GM23338 (cell line): ENCODE measurements at regions not wholly inside any gene's neighbourhood (a gene's known extent, or its start where the extent isn't known, plus 50 kb on each side); places are given as distances from the start of the nearest gene placed in this dataset.

Source experiments
- ATAC-seq: fragments of 200-7000 bp; cut with Tn5 transposase; 3 replicates; pipeline ENCODE4 v1.9.1; 2020
- DNase-seq: peaks from one replicate; pipeline ENCODE4 v3.0.0-alpha.2; 2015; ENCODE audit warnings: low spot score
- H2AFZ ChIP-seq: fragments of 200-600 bp; sonication (generic); 2 replicates; pipeline ENCODE4 v1.8.0; 2016; ENCODE audit warnings: antibody characterized with exemption, mild to moderate bottlenecking, moderate library complexity
- H3F3A ChIP-seq: fragments of 200-600 bp; sonication (generic); replicated peaks from 2 replicates; pipeline ENCODE4 v1.8.0; 2017; ENCODE audit warnings: antibody characterized with exemption, mixed run types, low read depth
- H3K27ac ChIP-seq: fragments of 200-600 bp; sonication (generic); 2 replicates; pipeline ENCODE4 v1.6.1; 2016; ENCODE audit warnings: low read depth
- H3K27me3 ChIP-seq: fragments of 200-600 bp; sonication (generic); 2 replicates; pipeline ENCODE4 v1.8.0; 2016; ENCODE audit warnings: mild to moderate bottlenecking, mixed run types, moderate library complexity; ENCODE audit not compliant: insufficient read depth
- H3K36me3 ChIP-seq: fragments of 200-600 bp; sonication (generic); 2 replicates; pipeline ENCODE4 v1.8.0; 2016; ENCODE audit warnings: mild to moderate bottlenecking; ENCODE audit not compliant: insufficient read depth
- H3K4me1 ChIP-seq: fragments of 200-600 bp; sonication (generic); 2 replicates; pipeline ENCODE4 v1.8.0; 2016; ENCODE audit warnings: mild to moderate bottlenecking, moderate library complexity; ENCODE audit not compliant: insufficient read depth
- H3K4me2 ChIP-seq: fragments of 200-600 bp; sonication (generic); 2 replicates; pipeline ENCODE4 v1.7.1; 2017; ENCODE audit warnings: mixed run types
- H3K4me3 ChIP-seq: fragments of 200-600 bp; sonication (generic); 2 replicates; pipeline ENCODE4 v1.6.1; 2016; ENCODE audit warnings: mixed run types
- H3K79me2 ChIP-seq: fragments of 200-600 bp; sonication (generic); replicated peaks from 2 replicates; pipeline ENCODE4 v1.8.0; 2017; ENCODE audit warnings: mild to moderate bottlenecking; ENCODE audit not compliant: insufficient read depth
- H3K9me2 ChIP-seq: fragments of 200-600 bp; sonication (generic); 2 replicates; pipeline ENCODE4 v1.8.0; 2017; ENCODE audit not compliant: insufficient read depth
- H4K20me1 ChIP-seq: fragments of 200-600 bp; sonication (generic); replicated peaks from 2 replicates; pipeline ENCODE4 v1.8.0; 2017; ENCODE audit warnings: mild to moderate bottlenecking; ENCODE audit not compliant: insufficient read depth
- H3K27ac Mint-ChIP-seq: 2 replicates; pipeline ENCODE4 v1.8.0; 2020; ENCODE audit warnings: inconsistent platforms, mild to moderate bottlenecking, moderate library complexity, mixed read lengths
- H3K27me3 Mint-ChIP-seq: 3 replicates; pipeline ENCODE4 v1.8.0; 2022; ENCODE audit warnings: low read depth, mild to moderate bottlenecking, moderate library complexity, mixed read lengths, inconsistent platforms; ENCODE audit not compliant: insufficient read depth, poor library complexity
- H3K36me3 Mint-ChIP-seq: 3 replicates; pipeline ENCODE4 v1.8.0; 2021; ENCODE audit warnings: low read depth, mild to moderate bottlenecking, inconsistent platforms, moderate library complexity, mixed read lengths
- H3K4me1 Mint-ChIP-seq: 3 replicates; pipeline ENCODE4 v1.8.0; 2020; ENCODE audit warnings: mild to moderate bottlenecking, inconsistent platforms, mixed read lengths
- H3K4me3 Mint-ChIP-seq: 3 replicates; pipeline ENCODE4 v1.8.0; 2021; ENCODE audit warnings: moderate library complexity, mild to moderate bottlenecking, inconsistent platforms, mixed read lengths
- H3K9me3 Mint-ChIP-seq: 3 replicates; pipeline ENCODE4 v1.8.0; 2020; ENCODE audit warnings: moderate library complexity, mild to moderate bottlenecking, inconsistent platforms, mixed read lengths
- ETS1 ChIP-seq: IDR thresholded peaks from 2 replicates; pipeline ENCODE4 v1.6.1; 2016; ENCODE audit warnings: antibody characterized with exemption
- EZH2 ChIP-seq: fragments of 200-600 bp; sonication (generic); IDR thresholded peaks from one replicate; pipeline ENCODE4 v1.8.0; 2017; ENCODE audit warnings: antibody characterized with exemption, mild to moderate bottlenecking, low read depth; ENCODE audit not compliant: unreplicated experiment
- ZNF114 ChIP-seq: fragments of 250-450 bp; sonication (Bioruptor Pico); IDR thresholded peaks from 2 replicates; pipeline ENCODE4 v1.5.0; 2020; ENCODE audit warnings: mild to moderate bottlenecking, moderate library complexity
- ZNF462 ChIP-seq: fragments of 250-450 bp; sonication (Bioruptor Pico); IDR thresholded peaks from 2 replicates; pipeline ENCODE4 v1.5.0; 2020; ENCODE audit warnings: mild to moderate bottlenecking, moderate library complexity

DNA sequence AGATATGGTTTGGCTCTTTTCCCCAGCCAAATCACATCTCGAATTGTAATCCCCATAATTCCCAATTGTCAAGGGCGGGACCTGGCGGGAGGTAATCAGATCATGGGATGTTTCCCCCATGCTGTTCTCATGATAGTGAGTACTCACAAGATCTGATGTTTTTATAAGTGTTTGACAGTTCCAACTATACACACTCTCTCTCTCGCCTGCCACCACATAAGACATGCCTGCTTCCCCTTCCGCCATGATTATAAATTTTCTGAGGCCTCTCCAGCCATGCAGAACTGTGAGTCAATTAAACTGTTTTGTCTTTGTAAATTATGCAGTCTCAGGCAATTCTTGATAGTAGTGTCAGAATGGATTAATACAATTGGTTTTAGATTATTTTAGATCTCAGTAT is 475.7 kb upstream of the CYLC2 start:
- H3K79me2 ChIP-seq, result no peaks in the 10 kb centered on the region
- Mint-ChIP-seq H3K9me3 (peaks cover 83% of the 10 kb centered on the region), H3K4me1 (no peaks in the 10 kb centered on the region), H3K27me3 (peaks cover 2% of the 10 kb centered on the region), H3K36me3 (peaks cover 13% of the 10 kb centered on the region; the same call in 2 of the 3 replicates), H3K27ac (no peak overlapping the region), H3K4me3 (no peak overlapping the region)
- TF ChIP-seq ZNF462, result no peak
- TF ChIP-seq ZNF114 (CRISPR knock-in tag), result no peak
- TF ChIP-seq ETS1, result no peak
- no peaks in the 10 kb centered on the region for H4K20me1 ChIP-seq
- no peaks in the 10 kb centered on the region for H3K4me1 ChIP-seq
- H3K9me2 ChIP-seq, result peaks cover 5% of the 10 kb centered on the region; the same call in 1 of the 2 replicates
- DNase-seq (no peak), ATAC-seq (no peak)
- H3K4me3 ChIP-seq, result no peak overlapping the region
- H3K4me2 ChIP-seq, result no peak overlapping the region
- no peak overlapping the region for H2AFZ ChIP-seq
- H3K36me3 ChIP-seq, result peaks cover 16% of the 10 kb centered on the region; the same call in 1 of the 2 replicates
- no peak overlapping the region for H3K27ac ChIP-seq
- no peaks in the 10 kb centered on the region for H3F3A ChIP-seq
- no peaks in the 10 kb centered on the region for H3K27me3 ChIP-seq

DNA sequence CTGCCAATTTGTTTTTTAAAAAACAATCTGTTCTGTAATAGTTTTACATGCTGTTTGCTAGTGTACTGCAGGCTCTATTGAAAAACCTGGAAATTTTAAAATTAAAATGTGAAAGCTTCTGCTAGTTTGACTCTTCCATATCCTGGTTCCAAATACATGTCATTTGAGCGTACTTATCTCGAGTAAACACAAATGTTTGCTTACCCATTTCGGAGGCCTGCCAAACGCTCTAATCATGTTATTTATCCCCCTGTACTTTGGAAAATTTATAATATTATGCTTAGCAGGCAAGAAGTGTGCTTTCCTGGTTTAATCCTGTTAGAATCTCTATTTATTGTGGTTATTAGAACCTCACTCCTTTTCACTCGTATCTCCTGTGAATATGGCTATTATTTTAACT is 476.8 kb upstream of the CYLC2 start:
- DNase-seq (no peak), ATAC-seq (no peak)
- Histone ChIP-seq H4K20me1 (no peaks in the 10 kb centered on the region), H3K27me3 (no peaks in the 10 kb centered on the region), H3K4me2 (no peak overlapping the region), H3K36me3 (peaks cover 16% of the 10 kb centered on the region; the same call in 1 of the 2 replicates), H3K4me3 (no peak overlapping the region), H3K9me2 (peaks cover 5% of the 10 kb centered on the region; the same call in 1 of the 2 replicates), H3K27ac (no peak overlapping the region), H3F3A (no peaks in the 10 kb centered on the region), H2AFZ (no peak overlapping the region), H3K4me1 (no peaks in the 10 kb centered on the region), H3K79me2 (no peaks in the 10 kb centered on the region)
- no peaks in the 10 kb centered on the region for H3K4me1 Mint-ChIP-seq
- H3K36me3 Mint-ChIP-seq, result peaks cover 17% of the 10 kb centered on the region; the same call in 2 of the 3 replicates
- peaks cover 80% of the 10 kb centered on the region for H3K9me3 Mint-ChIP-seq
- no peak overlapping the region for H3K4me3 Mint-ChIP-seq
- H3K27me3 Mint-ChIP-seq, result peaks cover 2% of the 10 kb centered on the region
- no peak overlapping the region for H3K27ac Mint-ChIP-seq
- TF ChIP-seq EZH2 (no peak), ETS1 (no peak)
